HCT116 (cell line): ENCODE measurements at regions not wholly inside any gene's neighbourhood (a gene's known extent, or its start where the extent isn't known, plus 50 kb on each side); places are given as distances from the start of the nearest gene placed in this dataset.

Experiments
- ATAC-seq: fragments of 200-7000 bp; cut with Tn5 transposase; 2 replicates; pipeline ENCODE4 v1.9.1; 2020; ENCODE audit warnings: mild to moderate bottlenecking, moderate library complexity
- BruUV-seq: library from RNA; stranded (reverse); fragments of 400-500 nt; replicated peaks from 2 replicates; lab custom pipeline; 2021; lab: Mats Ljungman, UMichigan
- CTCF ChIA-PET: fragments of 300-600 bp; sonication (Branson Sonifier 250); formaldehyde crosslinking; loops from one replicate; lab custom pipeline; 2021; ENCODE audit warnings: antibody characterized with exemption; lab: Charles Lee
- POLR2A ChIA-PET: fragments of 300-600, 350-600 bp; sonication (Branson Sonifier 250); formaldehyde crosslinking; loops from one replicate; lab custom pipeline; 2021; ENCODE audit warnings: antibody characterized with exemption; lab: Charles Lee
- RAD21 ChIA-PET, 2 experiments: fragments of 300-600 bp; sonication (Branson Sonifier 250); formaldehyde crosslinking; loops; one replicate each; lab custom pipeline; 2023; ENCODE audit warnings: low total read pairs in 2 of 2; ENCODE audit not compliant: uncharacterized antibody in 2 of 2, unreplicated experiment in 2 of 2, low non-redundant PET in 1 of 2; lab: Charles Lee
- DNase-seq: peaks from one replicate; pipeline ENCODE4 v3.0.0-alpha.2; 2010; ENCODE audit warnings: low read depth, low spot score
- H2AFZ ChIP-seq: fragments of 200-600 bp; shearing (Covaris generic), sonication (generic); 2 replicates; pipeline ENCODE4 v1.6.1; 2017; ENCODE audit warnings: low read depth, mixed run types, mixed read lengths, antibody characterized with exemption, low read length; ENCODE audit not compliant: poor library complexity, severe bottlenecking
- H3K27ac ChIP-seq: 2 replicates; pipeline ENCODE4 v1.5.1; 2012; ENCODE audit warnings: low read depth, low read length
- H3K27me3 ChIP-seq: fragments of 200-600 bp; sonication (generic); 2 replicates; pipeline ENCODE4 v1.6.1; 2016; ENCODE audit warnings: mixed run types, low read length, mixed read lengths; ENCODE audit not compliant: insufficient read depth
- H3K36me3 ChIP-seq, 2 experiments: fragments of 200-500 bp in 1 of 2; fragments of 200-600 bp in 1 of 2; sonication (Bioruptor generic) in 1 of 2; sonication (generic) in 1 of 2; 2 replicates each; pipeline versions ENCODE4 v1.5.1 to v1.6.1; 2014 to 2016; ENCODE audit warnings: low read length in 2 of 2, inconsistent platforms in 1 of 2, mixed read lengths in 1 of 2, mixed run types in 1 of 2; ENCODE audit not compliant: insufficient read depth in 2 of 2, control insufficient read depth in 1 of 2
- H3K4me1 ChIP-seq, 2 experiments: fragments of 200-600 bp in 1 of 2; sonication (generic) in 1 of 2; 2 replicates each; pipeline versions ENCODE4 v1.5.1 to v1.6.1; 2012 to 2017; ENCODE audit warnings: low read length in 2 of 2, inconsistent platforms in 1 of 2, mild to moderate bottlenecking in 1 of 2, mixed read lengths in 1 of 2, mixed run types in 1 of 2, moderate library complexity in 1 of 2; ENCODE audit not compliant: insufficient read depth in 2 of 2, control insufficient read depth in 1 of 2
- H3K4me2 ChIP-seq: fragments of 200-600 bp; sonication (generic); 2 replicates; pipeline ENCODE4 v1.6.1; 2017; ENCODE audit warnings: mixed run types, low read length, mixed read lengths
- H3K4me3 ChIP-seq, 2 experiments: fragments of 200-600 bp in 1 of 2; sonication (generic) in 1 of 2; replicated peaks in 1 of 2; 2 replicates each; pipeline ENCODE4 v1.5.1; 2011 to 2016; ENCODE audit warnings: low read length in 2 of 2, control low read depth in 1 of 2, low read depth in 1 of 2, mild to moderate bottlenecking in 1 of 2, mixed read lengths in 1 of 2, mixed run types in 1 of 2
- H3K79me2 ChIP-seq: fragments of 200-600 bp; sonication (generic); 2 replicates; pipeline ENCODE4 v1.6.1; 2017; ENCODE audit warnings: mild to moderate bottlenecking, mixed run types, low read length, moderate library complexity, mixed read lengths; ENCODE audit not compliant: insufficient read depth
- H3K9ac ChIP-seq: fragments of 200-600 bp; sonication (generic); 2 replicates; pipeline ENCODE4 v1.6.1; 2016; ENCODE audit warnings: low read length, mixed read lengths
- H3K9me2 ChIP-seq: fragments of 200-600 bp; sonication (generic), shearing (Covaris generic); 2 replicates; pipeline ENCODE4 v1.6.1; 2017; ENCODE audit warnings: mixed run types, mild to moderate bottlenecking, moderate library complexity; ENCODE audit not compliant: insufficient read depth
- H3K9me3 ChIP-seq, 2 experiments: fragments of 200-500 bp in 1 of 2; fragments of 200-600 bp in 1 of 2; sonication (Bioruptor generic) in 1 of 2; sonication (generic) in 1 of 2; 2 replicates each; pipeline ENCODE4 v1.6.1; 2014 to 2017; ENCODE audit warnings: low read length in 2 of 2, mixed read lengths in 2 of 2, inconsistent platforms in 1 of 2, low read depth in 1 of 2, mild to moderate bottlenecking in 1 of 2, mixed run types in 1 of 2, moderate library complexity in 1 of 2; ENCODE audit not compliant: control insufficient read depth in 1 of 2, insufficient read depth in 1 of 2
- H4K20me1 ChIP-seq: fragments of 200-600 bp; sonication (generic), shearing (Covaris generic); 2 replicates; pipeline ENCODE4 v1.6.1; 2017; ENCODE audit warnings: mixed run types, mild to moderate bottlenecking, moderate library complexity; ENCODE audit not compliant: insufficient read depth
- ATF3 ChIP-seq: IDR thresholded peaks from 2 replicates; pipeline ENCODE4 v1.6.1; 2012
- CBX3 ChIP-seq: IDR thresholded peaks from 2 replicates; pipeline ENCODE4 v1.6.1; 2012; ENCODE audit warnings: low read depth
- EGR1 ChIP-seq: IDR thresholded peaks from 2 replicates; pipeline ENCODE4 v1.6.1; 2012; ENCODE audit warnings: low read depth
- ELF1 ChIP-seq: IDR thresholded peaks from 2 replicates; pipeline ENCODE4 v1.6.1; 2012; ENCODE audit warnings: low read depth, borderline replicate concordance
- EZH2 ChIP-seq: fragments of 200-600 bp; sonication (generic); IDR thresholded peaks from 2 replicates; pipeline ENCODE4 v1.6.1; 2017; ENCODE audit warnings: antibody characterized with exemption, mixed run types
- JUND ChIP-seq: IDR thresholded peaks from 2 replicates; pipeline ENCODE4 v1.6.1; 2012
- MAX ChIP-seq: IDR thresholded peaks from 2 replicates; pipeline ENCODE4 v1.6.1; 2012
- POLR2A ChIP-seq: IDR thresholded peaks from 2 replicates; pipeline ENCODE4 v1.7.0; 2011; ENCODE audit warnings: borderline replicate concordance; ENCODE audit not compliant: insufficient read depth, insufficient read length; ENCODE audit errors: extremely low read depth
- POLR2AphosphoS5 ChIP-seq: IDR thresholded peaks from 2 replicates; pipeline ENCODE4 v1.6.1; 2011; ENCODE audit warnings: mild to moderate bottlenecking, low read depth, low read length, moderate library complexity
- SIN3A ChIP-seq: IDR thresholded peaks from 2 replicates; pipeline ENCODE4 v1.6.1; 2012; ENCODE audit warnings: low read depth
- SP1 ChIP-seq: IDR thresholded peaks from 2 replicates; pipeline ENCODE4 v1.6.1; 2012; ENCODE audit warnings: low read depth
- SRF ChIP-seq: IDR thresholded peaks from 2 replicates; pipeline ENCODE4 v1.6.1; 2012; ENCODE audit warnings: low read depth
- TCF7L2 ChIP-seq: IDR thresholded peaks from 2 replicates; pipeline ENCODE4 v1.7.0; 2011; ENCODE audit warnings: borderline replicate concordance, inconsistent platforms; ENCODE audit not compliant: insufficient read depth, insufficient read length; ENCODE audit errors: extremely low read depth
- YY1 ChIP-seq: IDR thresholded peaks from 2 replicates; pipeline ENCODE4 v1.6.1; 2011; ENCODE audit warnings: low read length, low read depth, moderate library complexity, mild to moderate bottlenecking; ENCODE audit not compliant: insufficient replicate concordance; ENCODE audit errors: extremely low read depth
- ZNF274 ChIP-seq: fragments of 200-500 bp; sonication (Bioruptor generic); IDR thresholded peaks from 2 replicates; pipeline ENCODE4 v1.6.1; 2014; ENCODE audit warnings: mild to moderate bottlenecking, low read depth, low read length, inconsistent platforms
- intact Hi-C: fragments of 100-400 bp; cut with micrococcal nuclease; formaldehyde crosslinking; loops from 2 replicates; pipeline ENCODE4 v1.10.0; 2022

GRCh38 chr1:115193046-115193828 is 103.9 kb upstream of the TSPAN2 start:
- Histone ChIP-seq H3K27me3 (no peaks in the 10 kb centered on the region), H3K79me2 (no peaks in the 10 kb centered on the region), H3K9ac (no peak overlapping the region), H3K9me3 (no peaks in the 10 kb centered on the region), H3K4me2 (no peak overlapping the region), H4K20me1 (no peaks in the 10 kb centered on the region), H3K4me1 (peaks cover 11 to 40% of the 10 kb centered on the region in 2 experiments; a peak in 3 of 4 replicates), H3K36me3 (no peaks in the 10 kb centered on the region), H3K27ac (no peak overlapping the region), H3K4me3 (no peak overlapping the region), H2AFZ (no peak overlapping the region), H3K9me2 (no peaks in the 10 kb centered on the region)
- intact Hi-C loops: no loop called here
- ATAC-seq (no peak), DNase-seq (no peak)
- BruUV-seq: no TSS peak
- POLR2A ChIA-PET: no interaction called here
- RAD21 ChIA-PET: no interaction called here
- CTCF ChIA-PET: no interaction called here
- TF ChIP-seq EZH2 (no peak), ZNF274 (no peak), CBX3 (no peak), SRF (no peak), EGR1 (no peak), ATF3 (no peak), TCF7L2 (no peak), ELF1 (no peak), SP1 (no peak), YY1 (no peak), MAX (no peak), POLR2A (no peak), SIN3A (no peak), JUND (no peak), POLR2AphosphoS5 (no peak)
